HUES64 (cell line): ENCODE measurements at regions not wholly inside any gene's neighbourhood (a gene's known extent, or its start where the extent isn't known, plus 50 kb on each side); places are given as distances from the start of the nearest gene placed in this dataset.

Experiments used
- H3K27ac ChIP-seq: 2 replicates; pipeline ENCODE4 v1.7.0; 2013; ENCODE audit warnings: low read depth, low read length, inconsistent platforms
- H3K27me3 ChIP-seq: 2 replicates; pipeline ENCODE4 v1.6.1; 2013; ENCODE audit warnings: mild to moderate bottlenecking, low read length; ENCODE audit not compliant: insufficient read depth
- H3K36me3 ChIP-seq: 2 replicates; pipeline ENCODE4 v1.6.1; 2013; ENCODE audit warnings: mild to moderate bottlenecking, low read length; ENCODE audit not compliant: insufficient read depth
- H3K4me1 ChIP-seq: 2 replicates; pipeline ENCODE4 v1.6.1; 2013; ENCODE audit warnings: mild to moderate bottlenecking, low read length, moderate library complexity; ENCODE audit not compliant: insufficient read depth
- H3K4me3 ChIP-seq: 2 replicates; pipeline ENCODE4 v1.5.1; 2013; ENCODE audit warnings: mild to moderate bottlenecking, low read length, moderate library complexity
- H3K9ac ChIP-seq: 2 replicates; pipeline ENCODE4 v1.6.1; 2013; ENCODE audit warnings: mild to moderate bottlenecking, low read depth, low read length
- H3K9me3 ChIP-seq: 2 replicates; pipeline ENCODE4 v1.6.1; 2013; ENCODE audit warnings: low read depth, low read length; ENCODE audit not compliant: insufficient read depth
- WGBS: fragments of 150-250, 120-280 bp; methylation state at CpG from one replicate; pipeline ENCODE4 v1.1.7; 2013; ENCODE audit warnings: missing lambda C conversion rate; 5-methylcytosine and 5-hydroxymethylcytosine counted together

DNA sequence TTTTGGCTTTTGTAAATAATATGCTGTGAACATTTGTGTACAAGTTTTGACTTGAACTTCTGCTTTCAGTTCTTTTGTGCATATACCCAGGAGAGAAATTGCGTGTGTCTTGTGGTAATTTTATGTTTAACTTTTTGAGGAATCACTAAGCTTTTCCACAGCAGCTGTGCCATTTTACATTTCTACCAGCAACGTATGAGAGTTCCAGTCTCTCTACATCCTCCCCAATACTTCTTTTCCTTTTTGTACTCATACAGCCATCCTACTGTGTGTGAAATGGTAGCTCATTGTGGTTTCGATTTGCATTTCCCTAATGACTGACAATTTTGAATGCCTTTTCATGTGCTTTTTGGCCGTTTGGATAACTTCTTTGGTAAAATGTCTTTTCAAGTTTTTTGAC is 66.3 kb upstream of the INHBA start:
- H3K9ac ChIP-seq: no peak overlapping the region
- no peaks in the 10 kb centered on the region for H3K36me3 ChIP-seq
- no peaks in the 10 kb centered on the region for H3K4me1 ChIP-seq
- no peaks in the 10 kb centered on the region for H3K27me3 ChIP-seq
- 91% methylated on average over 4 of the region's 4 CpGs for WGBS
- no peak overlapping the region for H3K4me3 ChIP-seq
- H3K27ac ChIP-seq: no peak overlapping the region
- 0 out of 2 replicates have a peak, but pooled peaks cover 5% of the 10 kb centered on the region for H3K9me3 ChIP-seq

GRCh38 chr7:41763626-41764025 is 60.7 kb upstream of the INHBA start:
- H3K36me3 ChIP-seq: no peaks in the 10 kb centered on the region
- no peak overlapping the region for H3K4me3 ChIP-seq
- no peaks in the 10 kb centered on the region for H3K27me3 ChIP-seq
- H3K27ac ChIP-seq: no peak overlapping the region
- no peak overlapping the region for H3K9ac ChIP-seq
- 95% methylated on average over 4 of the region's 4 CpGs for WGBS
- peaks cover 8% of the 10 kb centered on the region; the same call in 1 of the 2 replicates for H3K4me1 ChIP-seq
- H3K9me3 ChIP-seq: peaks cover 13% of the 10 kb centered on the region; the same call in 1 of the 2 replicates

GRCh38 chr7:41762641-41763040 is 59.8 kb upstream of the INHBA start:
- H3K36me3 ChIP-seq: no peaks in the 10 kb centered on the region
- peaks cover 8% of the 10 kb centered on the region; the same call in 1 of the 2 replicates for H3K4me1 ChIP-seq
- no peak overlapping the region for H3K4me3 ChIP-seq
- H3K9me3 ChIP-seq: peaks cover 22% of the 10 kb centered on the region; the same call in 1 of the 2 replicates
- no peaks in the 10 kb centered on the region for H3K27me3 ChIP-seq
- no peak overlapping the region for H3K27ac ChIP-seq
- H3K9ac ChIP-seq: no peak overlapping the region

- H3K27ac ChIP-seq: no peak overlapping the region
- H3K4me1 ChIP-seq: peaks cover 8% of the 10 kb centered on the region; the same call in 1 of the 2 replicates
- H3K4me3 ChIP-seq: no peak overlapping the region
- H3K9me3 ChIP-seq: peaks cover 46% of the 10 kb centered on the region
- no peaks in the 10 kb centered on the region for H3K36me3 ChIP-seq
- H3K9ac ChIP-seq: no peak overlapping the region
- no peaks in the 10 kb centered on the region for H3K27me3 ChIP-seq
- 91% methylated on average over 1 of the region's 1 CpG for WGBS
Observed at GRCh38 chr7:41760293-41760692, 57.4 kb upstream of the INHBA start.

DNA sequence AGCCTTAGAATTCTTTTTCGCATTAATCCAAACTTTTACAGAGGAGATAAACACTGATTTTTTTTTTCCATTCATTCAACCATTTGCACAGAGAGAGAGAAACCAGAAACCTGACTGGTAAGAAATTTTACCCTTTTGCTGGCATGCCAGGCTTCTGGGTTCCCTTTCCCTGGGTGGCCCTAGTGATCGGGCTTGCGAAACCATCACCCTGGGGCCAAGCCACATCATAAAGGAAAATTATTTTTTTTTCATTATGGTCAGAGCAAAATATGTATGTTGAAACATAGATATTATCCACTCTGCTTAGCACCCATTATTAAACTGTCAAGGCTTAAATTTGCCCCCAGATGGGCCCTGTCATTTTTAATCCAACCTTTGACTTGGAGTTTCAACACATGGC is 55.4 kb upstream of the INHBA start:
- Histone ChIP-seq H3K9me3 (peaks cover 65% of the 10 kb centered on the region), H3K27ac (no peak overlapping the region), H3K4me3 (no peak overlapping the region), H3K4me1 (peaks cover 8% of the 10 kb centered on the region; the same call in 1 of the 2 replicates), H3K9ac (no peak overlapping the region), H3K27me3 (no peaks in the 10 kb centered on the region), H3K36me3 (no peaks in the 10 kb centered on the region)
- 88% methylated on average over 3 of the region's 3 CpGs for WGBS

DNA sequence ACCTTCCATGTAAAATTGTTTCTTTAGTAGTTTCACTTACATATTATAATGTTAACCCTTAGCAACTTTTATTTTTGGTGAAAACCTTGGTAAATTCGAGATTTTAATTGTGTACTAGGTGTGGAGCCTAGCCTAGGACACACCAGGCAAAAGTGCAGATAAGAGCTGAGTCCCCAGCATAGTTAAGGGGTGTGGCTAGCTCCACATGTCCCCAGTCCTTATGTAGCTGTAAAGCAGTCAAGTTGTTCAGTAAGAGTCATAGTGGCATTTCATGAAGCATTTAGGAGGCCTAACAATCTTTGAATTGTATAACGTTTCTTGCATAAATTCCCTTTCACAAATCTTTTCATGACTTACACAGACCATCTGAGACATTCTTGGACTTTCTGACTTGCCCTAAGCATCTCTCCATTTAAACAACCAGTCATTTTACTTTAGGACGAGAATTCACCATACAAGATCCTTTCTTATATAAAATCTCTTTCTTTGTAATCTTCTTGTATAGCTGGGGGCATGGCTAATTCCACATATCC is 53.8 kb upstream of the INHBA start:
- Histone ChIP-seq H3K4me3 (no peak overlapping the region), H3K36me3 (no peaks in the 10 kb centered on the region), H3K27me3 (no peaks in the 10 kb centered on the region), H3K9ac (no peak overlapping the region), H3K4me1 (no peaks in the 10 kb centered on the region), H3K9me3 (peaks cover 72% of the 10 kb centered on the region), H3K27ac (no peak overlapping the region)
- 94% methylated on average over 3 of the region's 3 CpGs for WGBS

DNA sequence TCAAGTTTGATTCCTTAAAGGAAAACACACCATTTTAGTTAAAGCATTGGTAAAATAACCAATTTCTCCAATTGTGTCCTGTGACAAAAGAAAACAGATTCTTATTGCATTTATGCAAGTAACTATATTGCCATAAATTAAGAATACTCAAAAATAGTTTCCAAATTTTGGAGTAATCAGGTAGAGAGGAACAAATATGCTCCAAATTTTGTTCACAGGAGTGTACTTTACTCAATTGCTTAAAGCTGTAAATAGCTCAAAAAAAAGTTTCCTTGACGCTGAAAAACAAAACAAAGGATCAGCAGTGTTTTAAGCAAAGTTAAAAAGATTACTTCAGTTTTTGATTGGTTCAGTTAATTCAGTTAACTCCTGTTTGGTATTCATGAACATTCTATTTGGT is 52.2 kb upstream of the INHBA start:
- no peaks in the 10 kb centered on the region for H3K4me1 ChIP-seq
- peaks cover 71% of the 10 kb centered on the region for H3K9me3 ChIP-seq
- no peaks in the 10 kb centered on the region for H3K36me3 ChIP-seq
- WGBS: 83% methylated on average over 1 of the region's 1 CpG
- H3K27ac ChIP-seq: no peak overlapping the region
- no peaks in the 10 kb centered on the region for H3K27me3 ChIP-seq
- H3K4me3 ChIP-seq: no peak overlapping the region
- no peak overlapping the region for H3K9ac ChIP-seq

GRCh38 chr7:41754046-41754445 is 51.2 kb upstream of the INHBA start:
- H3K4me1 ChIP-seq: no peaks in the 10 kb centered on the region
- H3K36me3 ChIP-seq: no peaks in the 10 kb centered on the region
- no peak overlapping the region for H3K27ac ChIP-seq
- no peak overlapping the region for H3K9ac ChIP-seq
- H3K9me3 ChIP-seq: peaks cover 79% of the 10 kb centered on the region
- H3K27me3 ChIP-seq: no peaks in the 10 kb centered on the region
- H3K4me3 ChIP-seq: no peak overlapping the region
